ENCODE measurements at regions not wholly inside any gene's neighbourhood (a gene's known extent, or its start where the extent isn't known, plus 50 kb on each side); places are given as distances from the start of the nearest gene placed in this dataset.

DNA sequence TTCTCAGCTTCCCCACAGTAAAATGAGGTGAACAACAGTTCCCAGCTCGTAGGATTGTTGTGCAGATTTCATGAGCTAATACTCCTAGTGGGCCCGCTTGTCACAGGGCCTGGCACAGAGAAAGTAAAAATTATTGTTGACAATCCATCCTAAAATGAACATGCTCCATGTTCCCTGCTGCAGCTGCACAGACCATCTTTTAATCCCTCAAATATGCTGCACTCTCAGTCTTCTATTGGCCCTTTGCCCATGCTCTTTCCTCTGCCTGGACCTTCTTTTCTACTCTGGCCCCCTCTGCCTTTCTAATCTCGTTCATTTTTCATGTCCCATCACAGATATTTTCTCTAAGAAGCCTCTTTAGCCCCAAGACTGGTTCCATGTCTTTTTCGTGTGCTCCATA is 117.7 kb upstream of the NR3C1 start:
- TF ChIP-seq, protein P1, sequence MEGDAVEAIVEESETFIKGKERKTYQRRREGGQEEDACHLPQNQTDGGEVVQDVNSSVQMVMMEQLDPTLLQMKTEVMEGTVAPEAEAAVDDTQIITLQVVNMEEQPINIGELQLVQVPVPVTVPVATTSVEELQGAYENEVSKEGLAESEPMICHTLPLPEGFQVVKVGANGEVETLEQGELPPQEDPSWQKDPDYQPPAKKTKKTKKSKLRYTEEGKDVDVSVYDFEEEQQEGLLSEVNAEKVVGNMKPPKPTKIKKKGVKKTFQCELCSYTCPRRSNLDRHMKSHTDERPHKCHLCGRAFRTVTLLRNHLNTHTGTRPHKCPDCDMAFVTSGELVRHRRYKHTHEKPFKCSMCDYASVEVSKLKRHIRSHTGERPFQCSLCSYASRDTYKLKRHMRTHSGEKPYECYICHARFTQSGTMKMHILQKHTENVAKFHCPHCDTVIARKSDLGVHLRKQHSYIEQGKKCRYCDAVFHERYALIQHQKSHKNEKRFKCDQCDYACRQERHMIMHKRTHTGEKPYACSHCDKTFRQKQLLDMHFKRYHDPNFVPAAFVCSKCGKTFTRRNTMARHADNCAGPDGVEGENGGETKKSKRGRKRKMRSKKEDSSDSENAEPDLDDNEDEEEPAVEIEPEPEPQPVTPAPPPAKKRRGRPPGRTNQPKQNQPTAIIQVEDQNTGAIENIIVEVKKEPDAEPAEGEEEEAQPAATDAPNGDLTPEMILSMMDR (IDR thresholded peaks at IDR 0.05) = no peak
- TF ChIP-seq POLR2A (IDR thresholded peaks at IDR 0.05) = no peak
- no peak for TF ChIP-seq POLR2AphosphoS5 (IDR thresholded peaks at IDR 0.05)
